ENCODE measurements at regions not wholly inside any gene's neighbourhood (a gene's known extent, or its start where the extent isn't known, plus 50 kb on each side); places are given as distances from the start of the nearest gene placed in this dataset.

GRCh38 chr5:4730279-4730678 is 409.9 kb upstream of the ADAMTS16 start:
- no peaks in the 10 kb centered on the region for H3K4me1 ChIP-seq
- 67% methylated on average over 4 to 5 of the region's 5 CpGs for WGBS, 2 donors
- no peak for DNase-seq
- no peak overlapping the region for H3K4me3 ChIP-seq
- no peaks in the 10 kb centered on the region for H3K27me3 ChIP-seq
- intact Hi-C loops (cut with DNase I): no loop called here
- H3K9me3 ChIP-seq: no peaks in the 10 kb centered on the region
- H3K36me3 ChIP-seq: no peaks in the 10 kb centered on the region
- no peak for TF ChIP-seq POLR2A (IDR thresholded peaks at IDR 0.05)
- TF ChIP-seq, protein P1, sequence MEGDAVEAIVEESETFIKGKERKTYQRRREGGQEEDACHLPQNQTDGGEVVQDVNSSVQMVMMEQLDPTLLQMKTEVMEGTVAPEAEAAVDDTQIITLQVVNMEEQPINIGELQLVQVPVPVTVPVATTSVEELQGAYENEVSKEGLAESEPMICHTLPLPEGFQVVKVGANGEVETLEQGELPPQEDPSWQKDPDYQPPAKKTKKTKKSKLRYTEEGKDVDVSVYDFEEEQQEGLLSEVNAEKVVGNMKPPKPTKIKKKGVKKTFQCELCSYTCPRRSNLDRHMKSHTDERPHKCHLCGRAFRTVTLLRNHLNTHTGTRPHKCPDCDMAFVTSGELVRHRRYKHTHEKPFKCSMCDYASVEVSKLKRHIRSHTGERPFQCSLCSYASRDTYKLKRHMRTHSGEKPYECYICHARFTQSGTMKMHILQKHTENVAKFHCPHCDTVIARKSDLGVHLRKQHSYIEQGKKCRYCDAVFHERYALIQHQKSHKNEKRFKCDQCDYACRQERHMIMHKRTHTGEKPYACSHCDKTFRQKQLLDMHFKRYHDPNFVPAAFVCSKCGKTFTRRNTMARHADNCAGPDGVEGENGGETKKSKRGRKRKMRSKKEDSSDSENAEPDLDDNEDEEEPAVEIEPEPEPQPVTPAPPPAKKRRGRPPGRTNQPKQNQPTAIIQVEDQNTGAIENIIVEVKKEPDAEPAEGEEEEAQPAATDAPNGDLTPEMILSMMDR (IDR thresholded peaks at IDR 0.05): no peak
- H3K27ac ChIP-seq: no peak overlapping the region

- H3K4me1 ChIP-seq: no peaks in the 10 kb centered on the region
- TF ChIP-seq POLR2A (IDR thresholded peaks at IDR 0.05): no peak
- TF ChIP-seq, protein P1 (IDR thresholded peaks at IDR 0.05): no peak
- no peaks in the 10 kb centered on the region for H3K27me3 ChIP-seq
- WGBS, 2 donors: 33 to 38% methylated on average over 2 of the region's 2 CpGs
- no peak overlapping the region for H3K27ac ChIP-seq
- no peak for DNase-seq
- no peaks in the 10 kb centered on the region for H3K9me3 ChIP-seq
- intact Hi-C loops (cut with DNase I): no loop called here
- no peak overlapping the region for H3K4me3 ChIP-seq
- no peaks in the 10 kb centered on the region for H3K36me3 ChIP-seq
These were observed 405.8 kb upstream of the ADAMTS16 start for GRCh38 chr5:4734348-4734747.

DNA sequence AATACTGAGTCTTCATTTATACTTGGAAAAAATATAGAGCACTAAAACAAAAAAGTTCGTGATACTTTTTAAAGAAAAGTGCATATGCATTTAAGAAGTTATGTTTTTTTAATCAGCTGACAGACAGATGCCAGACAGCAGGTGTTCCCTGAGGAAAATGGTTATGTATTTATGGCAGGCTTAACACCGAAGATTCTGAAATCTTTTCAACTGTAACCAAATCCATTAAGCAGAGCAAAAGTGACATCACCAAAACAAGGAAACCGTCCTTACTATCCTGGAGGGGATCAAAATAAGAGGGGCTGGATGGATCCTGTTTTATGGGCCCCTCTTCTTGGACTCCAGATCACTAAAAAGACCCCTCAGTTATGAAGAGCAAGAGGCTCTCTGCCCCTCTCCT is 404.9 kb upstream of the ADAMTS16 start:
- DNase-seq: no peak
- Histone ChIP-seq H3K4me3 (no peak overlapping the region), H3K27me3 (no peaks in the 10 kb centered on the region), H3K36me3 (no peaks in the 10 kb centered on the region), H3K4me1 (no peaks in the 10 kb centered on the region), H3K9me3 (no peaks in the 10 kb centered on the region), H3K27ac (no peak overlapping the region)
- intact Hi-C loops (cut with DNase I): no loop called here
- TF ChIP-seq POLR2A (IDR thresholded peaks at IDR 0.05): no peak
- TF ChIP-seq, protein P1 (IDR thresholded peaks at IDR 0.05): no peak
- WGBS, 2 donors: 43 to 54% methylated on average over 3 of the region's 3 CpGs

- H3K27me3 ChIP-seq: no peaks in the 10 kb centered on the region
- H3K27ac ChIP-seq: no peak overlapping the region
- no peaks in the 10 kb centered on the region for H3K9me3 ChIP-seq
- H3K4me3 ChIP-seq: no peak overlapping the region
- 30 to 31% methylated on average over 1 of the region's 1 CpG for WGBS, 2 donors
- H3K36me3 ChIP-seq: no peaks in the 10 kb centered on the region
- intact Hi-C loops (cut with DNase I): no loop called here
- no peaks in the 10 kb centered on the region for H3K4me1 ChIP-seq
- TF ChIP-seq, protein P1 (IDR thresholded peaks at IDR 0.05): no peak
- TF ChIP-seq POLR2A (IDR thresholded peaks at IDR 0.05): no peak
- no peak for DNase-seq
These were observed 402.3 kb upstream of the ADAMTS16 start for GRCh38 chr5:4737868-4738267.

- no peak overlapping the region for H3K27ac ChIP-seq
- intact Hi-C loops (cut with DNase I): no loop called here
- H3K9me3 ChIP-seq: no peaks in the 10 kb centered on the region
- no peaks in the 10 kb centered on the region for H3K36me3 ChIP-seq
- no peaks in the 10 kb centered on the region for H3K27me3 ChIP-seq
- TF ChIP-seq POLR2A (IDR thresholded peaks at IDR 0.05): no peak
- TF ChIP-seq, protein P1 (IDR thresholded peaks at IDR 0.05): no peak
- H3K4me3 ChIP-seq: no peak overlapping the region
- no peak for DNase-seq
- H3K4me1 ChIP-seq: no peaks in the 10 kb centered on the region
- WGBS, 2 donors: 24 to 55% methylated on average over 2 of the region's 2 CpGs
These were observed 401.8 kb upstream of the ADAMTS16 start for GRCh38 chr5:4738298-4738697.

Data from esophagus squamous epithelium (tissue), 5 donors.